G401 (cell line): ENCODE measurements at regions not wholly inside any gene's neighbourhood (a gene's known extent, or its start where the extent isn't known, plus 50 kb on each side); places are given as distances from the start of the nearest gene placed in this dataset.
"Not testable (repeated sequence)": the region's sequence is repeated elsewhere in the genome, so short reads cannot be mapped to it uniquely, and the experiment has no call there.

ENCODE experiments used
- DNase-seq: peaks from one replicate; pipeline ENCODE4 v3.0.0-alpha.2; 2015; ENCODE audit warnings: low spot score
- in situ Hi-C: cut with HindIII; loops from 2 replicates; pipeline ENCODE4 v1.10.0; 2016; ENCODE audit warnings: low sequenced_read_pairs, mixed read lengths

DNA sequence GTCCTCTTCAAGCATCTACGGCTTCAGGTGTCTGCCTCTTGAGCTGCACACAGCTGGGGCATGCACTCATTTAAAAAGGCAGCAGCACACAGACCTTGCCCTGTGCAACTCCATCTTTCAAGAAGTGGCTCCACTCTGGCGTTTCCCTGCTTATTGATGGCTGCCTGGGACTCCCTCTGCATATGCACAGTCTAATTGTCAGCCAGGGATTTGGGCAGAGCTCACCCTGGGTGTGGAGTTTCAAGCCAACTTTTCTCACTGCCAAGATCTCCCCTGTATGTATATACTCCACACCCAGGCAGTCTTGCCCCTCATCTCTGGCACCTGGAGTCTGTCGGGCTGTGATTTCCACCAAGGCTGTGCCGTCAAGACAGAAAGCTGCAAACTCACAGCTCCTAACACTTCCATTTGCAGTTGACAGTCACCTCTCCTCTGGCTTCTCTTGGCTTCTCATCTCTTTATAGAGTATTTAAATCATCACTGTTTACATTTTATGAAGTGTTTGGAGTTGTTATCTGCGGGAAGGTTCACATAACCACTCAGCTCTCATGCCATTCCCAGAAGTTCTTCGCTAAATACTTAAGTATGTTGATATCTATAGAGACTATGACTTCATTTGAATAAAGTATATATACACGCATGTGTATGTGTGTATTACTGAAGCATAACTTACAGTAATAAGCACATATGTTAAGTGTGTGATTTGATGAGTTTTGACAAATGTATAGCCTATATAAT, 130.5 kb upstream of the ZNF469 start:
- DNase-seq, in situ Hi-C loops: not testable (repeated sequence)

DNA sequence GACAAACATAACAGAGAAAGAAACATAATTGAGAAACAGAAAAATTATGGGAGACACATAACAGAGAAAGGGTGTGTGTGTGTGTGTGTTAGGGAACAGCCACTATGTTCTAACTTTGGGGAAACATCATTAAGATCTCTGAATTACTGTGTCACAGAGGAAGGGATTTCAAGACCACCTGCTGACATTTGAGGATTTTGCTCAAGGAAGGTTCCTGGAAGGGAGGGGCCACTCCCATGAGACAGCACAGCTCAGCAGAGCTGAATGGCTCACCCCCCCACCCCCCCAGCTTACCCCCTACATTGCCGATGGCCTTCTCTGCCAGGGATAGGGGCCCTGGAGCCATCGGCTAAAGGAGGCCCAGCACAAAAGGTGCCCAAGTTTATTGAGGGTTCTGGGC, 124.6 kb upstream of the ZNF469 start:
- DNase-seq, in situ Hi-C loops: not testable (repeated sequence)

DNA sequence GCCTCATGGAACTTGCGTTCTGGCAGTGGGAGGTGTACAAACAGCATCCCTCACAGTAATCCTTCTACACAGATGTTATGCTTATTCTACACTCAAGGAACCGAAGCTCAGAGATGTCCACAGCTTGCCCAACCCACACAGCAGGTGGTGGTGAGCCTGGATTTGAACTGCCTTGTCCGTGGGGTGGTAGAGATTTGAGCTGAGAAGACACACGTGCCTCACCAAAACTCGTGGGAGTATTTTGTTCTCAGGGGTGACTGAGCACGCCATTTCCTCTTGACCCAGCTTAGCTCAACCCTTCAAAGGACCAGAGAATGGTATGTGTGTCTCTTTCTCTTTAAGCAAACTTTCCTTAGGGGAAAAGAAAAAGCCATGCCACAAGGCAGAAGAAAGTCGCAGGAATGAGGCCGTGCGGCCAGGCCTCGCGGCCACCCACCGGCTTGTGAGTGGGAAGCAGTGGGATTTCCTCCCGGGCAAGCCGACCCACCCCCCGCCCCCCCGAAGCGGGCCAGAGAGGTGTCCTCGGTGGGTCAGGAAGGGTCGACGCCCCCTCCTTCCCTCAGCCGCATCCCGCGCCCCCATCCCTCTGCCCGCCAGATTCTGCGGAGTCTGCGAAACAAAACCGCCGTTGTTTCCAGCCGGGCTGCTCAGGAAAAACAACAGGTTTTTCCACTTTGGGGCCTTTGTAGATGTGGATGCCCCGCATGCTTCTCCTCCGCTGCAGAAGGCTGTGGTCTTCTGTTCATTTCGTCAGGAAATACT, 123.8 kb upstream of the ZNF469 start:
- in situ Hi-C loops, DNase-seq: not testable (repeated sequence)

DNA sequence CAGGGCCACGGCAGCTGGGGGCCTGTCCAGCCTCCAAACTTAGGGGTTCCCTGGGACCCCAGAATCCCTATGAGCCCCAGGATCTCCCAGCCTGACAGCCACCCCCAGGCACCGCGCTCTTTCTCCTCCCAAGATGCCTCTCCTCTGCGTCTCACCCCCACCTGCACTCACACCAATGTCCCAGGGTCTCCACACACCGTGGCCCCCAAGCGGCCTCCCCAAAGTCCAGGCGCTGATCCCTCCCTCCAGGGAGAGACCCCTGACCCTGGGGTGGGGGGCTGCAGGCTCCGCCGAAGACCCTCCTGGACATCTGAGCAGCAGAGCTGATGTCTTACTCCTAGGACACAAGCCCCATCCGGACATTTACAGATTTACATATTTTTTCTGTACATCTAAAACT, 123.2 kb upstream of the ZNF469 start:
- in situ Hi-C loops, DNase-seq: not testable (repeated sequence)

DNA sequence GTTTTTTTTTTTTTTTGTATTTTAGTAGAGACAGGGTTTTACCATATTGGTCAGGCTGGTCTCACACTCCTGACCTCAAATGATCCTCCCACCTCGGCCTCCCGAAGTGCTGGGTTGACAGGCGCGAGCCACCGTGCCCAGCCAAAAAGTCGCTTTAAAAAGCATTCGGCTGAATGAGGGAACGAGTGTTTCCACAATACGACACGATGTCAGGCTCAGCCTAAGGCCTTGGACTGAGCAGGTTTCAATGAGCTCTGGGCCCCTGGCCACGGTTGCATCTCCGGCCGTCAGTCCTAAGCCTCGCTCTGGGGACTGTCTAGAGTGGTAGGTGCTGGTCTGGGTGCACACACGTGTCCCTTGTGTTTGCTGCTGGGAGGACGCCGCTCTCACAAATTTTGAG, 122.6 kb upstream of the ZNF469 start:
- in situ Hi-C loops, DNase-seq: not testable (repeated sequence)

DNA sequence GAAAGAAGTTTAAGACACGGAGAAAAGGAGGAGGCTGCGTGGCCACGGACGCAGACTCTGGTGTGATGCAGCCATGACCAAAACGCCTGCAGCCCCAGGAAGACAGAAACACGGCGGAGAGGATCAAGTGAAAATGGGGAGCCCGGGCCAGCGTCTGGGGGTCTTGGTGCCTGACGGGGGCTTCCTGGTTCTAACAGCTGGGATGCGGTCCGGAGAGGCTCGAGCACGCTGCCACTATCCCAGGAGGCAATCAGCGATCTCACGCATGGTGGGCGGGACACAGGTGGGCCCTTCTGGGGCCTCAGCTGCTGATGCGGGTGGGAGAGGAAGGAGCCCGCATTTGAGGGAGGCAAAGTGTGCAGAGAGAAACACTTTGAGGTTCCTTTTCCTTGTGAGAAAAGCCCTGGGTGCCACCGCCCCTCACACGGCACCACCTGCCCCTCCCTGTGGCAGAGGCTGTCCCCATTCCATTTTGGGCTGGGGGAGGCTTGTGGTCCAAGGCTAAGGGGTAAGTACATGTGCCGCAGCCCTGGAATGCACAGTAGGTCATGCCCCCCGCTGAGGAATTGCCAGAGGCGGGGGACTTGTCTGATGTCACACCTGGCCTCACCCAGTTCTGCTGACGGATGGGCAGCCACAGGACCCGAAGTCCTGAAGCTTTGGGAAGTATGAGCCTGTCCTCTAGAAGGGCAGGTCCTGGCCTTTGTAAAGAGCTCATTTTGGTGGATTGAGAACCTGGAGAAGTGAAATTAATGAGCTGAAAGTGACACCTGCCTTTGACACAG, 121.7 kb upstream of the ZNF469 start:
- in situ Hi-C loops, DNase-seq: not testable (repeated sequence)

DNA sequence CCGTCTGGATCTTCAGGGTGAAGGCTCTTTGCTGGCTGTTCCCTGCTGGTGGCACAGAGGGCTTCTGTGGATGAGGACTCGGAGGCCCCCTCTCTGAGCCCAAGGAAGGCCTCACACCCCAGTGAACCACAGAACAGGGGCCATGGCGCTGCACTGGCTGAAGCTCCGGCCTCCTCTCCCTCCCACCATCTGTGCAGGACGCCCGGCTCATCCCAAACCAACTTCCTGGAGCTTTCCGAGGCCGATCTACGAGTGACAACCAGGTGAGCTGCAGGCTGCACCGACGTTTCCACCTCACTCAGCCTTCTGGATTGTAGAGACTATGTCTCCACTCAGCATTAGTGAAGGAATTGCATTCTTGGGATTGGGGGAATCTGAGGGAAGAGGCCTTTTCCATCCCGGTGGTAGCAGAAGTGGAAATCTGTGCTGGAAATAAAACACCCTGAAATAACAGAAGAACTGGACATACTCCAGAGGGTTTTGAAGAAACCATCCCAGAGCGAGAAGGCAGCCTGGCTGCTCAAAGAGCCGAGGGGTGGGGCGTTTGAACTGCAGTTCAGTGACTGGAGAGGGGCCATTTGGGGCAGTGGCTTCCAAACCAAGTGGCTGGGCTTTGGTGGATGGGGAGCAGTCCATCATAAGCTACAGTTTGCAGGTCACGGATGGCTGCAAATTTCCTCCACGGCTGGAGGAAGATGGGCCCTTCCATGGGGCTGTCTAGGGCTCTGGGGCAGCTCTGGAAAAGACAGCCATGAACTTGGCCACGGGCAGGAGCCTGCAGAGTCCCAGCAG, 120.7 kb upstream of the ZNF469 start:
- DNase-seq, in situ Hi-C loops: not testable (repeated sequence)

DNA sequence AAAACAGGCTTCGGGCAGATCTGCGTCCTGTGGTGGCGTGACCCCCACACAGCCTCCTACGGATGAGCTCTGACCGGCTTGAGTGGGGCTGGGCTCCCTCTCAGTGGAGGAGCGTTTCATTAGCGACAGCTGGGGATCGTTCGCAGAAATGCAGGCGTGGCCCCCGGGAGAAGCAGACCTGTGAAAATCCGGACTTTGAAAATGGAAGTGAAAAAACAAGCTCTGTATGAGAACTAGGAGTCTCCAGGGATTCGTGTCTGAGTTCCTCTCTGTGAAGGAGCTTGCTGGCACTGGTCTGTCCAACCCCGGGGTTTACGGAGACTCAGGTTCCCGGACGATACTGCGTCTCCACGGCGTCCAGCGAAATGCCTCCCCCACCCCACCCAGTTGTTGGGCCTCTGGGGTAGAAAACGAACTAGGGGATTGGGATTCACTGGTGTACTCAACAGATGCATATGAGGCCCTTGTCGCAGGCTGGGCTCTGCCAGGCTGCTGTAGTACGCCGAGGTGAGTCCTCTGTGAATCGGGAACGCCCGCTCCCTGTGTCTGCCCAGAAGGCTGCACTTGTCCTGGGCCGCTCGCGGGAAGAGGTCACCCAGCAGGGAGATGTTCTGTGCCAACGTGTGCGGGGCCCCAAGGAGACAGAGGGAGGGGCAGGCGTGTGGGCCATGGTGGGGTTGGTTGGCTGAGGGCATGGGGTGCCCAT, 119.7 kb upstream of the ZNF469 start:
- in situ Hi-C loops, DNase-seq: not testable (repeated sequence)

DNA sequence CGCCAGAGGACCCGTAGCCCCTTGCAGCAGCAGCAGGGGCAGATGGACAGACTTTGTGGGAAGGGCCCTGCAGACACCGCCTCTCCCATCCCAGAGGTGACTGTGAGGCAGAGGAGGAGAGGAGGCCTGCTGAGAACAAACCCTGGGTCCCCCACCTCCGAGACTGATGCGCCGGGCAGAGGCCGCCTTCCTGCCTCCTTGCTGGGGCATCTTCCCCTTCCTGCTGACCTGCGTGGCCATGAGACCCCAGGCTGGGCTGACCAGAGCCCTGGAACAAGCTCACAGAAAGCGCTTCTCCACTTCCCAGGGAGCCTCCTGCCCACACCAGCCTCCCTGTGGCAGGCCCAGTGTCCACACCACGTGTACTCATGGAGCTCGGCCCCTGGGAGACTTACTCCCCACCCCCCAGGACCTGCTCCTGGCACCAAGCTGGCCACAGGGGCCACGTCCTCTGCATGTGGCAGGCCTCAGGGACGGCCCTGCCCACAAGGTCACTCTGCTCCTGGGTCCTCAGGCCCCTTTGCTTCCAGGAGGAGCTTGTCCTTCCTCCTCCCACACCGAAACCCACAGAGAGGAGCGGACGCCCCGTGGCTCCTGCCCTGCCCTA, 119.0 kb upstream of the ZNF469 start:
- DNase-seq, in situ Hi-C loops: not testable (repeated sequence)

DNA sequence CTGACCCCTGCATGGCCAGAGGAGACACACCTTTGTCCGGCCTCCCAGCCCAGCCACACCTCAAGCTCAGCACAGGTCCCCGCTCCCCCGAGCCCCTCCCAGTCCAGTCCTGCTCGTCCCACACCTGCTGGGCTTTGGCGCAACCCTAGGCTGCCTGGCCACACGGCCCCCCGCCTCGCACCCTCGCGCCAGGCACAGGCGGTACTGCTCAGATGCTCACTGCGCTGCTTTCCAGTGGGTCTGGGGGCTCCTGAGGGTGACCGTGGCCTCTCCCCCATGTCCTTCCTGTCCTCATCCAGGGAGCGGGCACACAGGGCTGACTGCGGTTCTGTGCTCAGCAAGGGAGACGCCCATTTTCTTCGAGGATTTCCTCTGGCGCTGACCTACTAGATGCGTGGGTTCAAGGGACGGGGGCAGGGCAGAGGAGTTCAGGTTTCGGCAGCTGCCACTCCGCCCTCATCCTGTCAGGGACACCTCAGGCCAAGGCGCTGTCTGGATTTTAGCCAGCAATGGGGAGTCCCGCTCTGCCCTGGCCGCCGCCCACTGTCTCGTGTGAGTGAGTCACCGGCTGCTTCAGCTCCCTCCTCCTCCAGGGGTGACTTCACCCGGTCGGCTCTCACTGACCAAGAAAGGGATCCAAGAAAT, 118.0 kb upstream of the ZNF469 start:
- DNase-seq, result peak; percentile 10
- in situ Hi-C loops, result no loop called here

DNA sequence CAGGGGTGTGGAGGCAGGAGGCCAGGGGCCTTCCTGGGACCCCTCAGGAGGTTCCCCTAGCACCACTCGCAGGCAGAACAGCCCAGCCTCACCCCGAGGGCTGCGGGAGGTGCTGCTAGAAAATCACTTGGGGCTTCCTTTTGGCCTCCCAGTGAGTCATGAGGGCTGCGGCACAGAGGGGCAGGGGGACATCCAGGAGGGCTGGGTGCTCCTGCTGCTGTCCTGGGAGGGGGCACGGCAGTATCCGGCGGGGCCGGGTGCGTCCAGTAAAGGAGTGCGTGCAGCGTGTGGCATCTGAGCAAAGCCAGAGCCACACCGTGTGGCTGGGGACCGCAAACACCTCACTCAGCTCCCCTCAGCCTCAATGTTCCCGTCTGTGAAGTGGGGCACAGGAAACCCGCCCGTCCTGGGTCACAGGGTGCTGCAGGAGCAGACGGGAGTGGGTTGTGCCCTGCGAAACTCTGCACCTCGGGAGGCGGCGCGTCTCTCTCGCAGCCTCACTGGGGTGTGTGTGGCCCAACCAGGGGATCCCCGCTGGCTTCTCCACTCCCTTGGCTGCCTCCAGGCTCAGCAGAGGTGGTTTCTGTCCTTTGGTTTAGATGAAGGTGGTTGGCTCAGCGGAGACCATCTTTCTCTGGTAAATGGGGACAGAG, 117.3 kb upstream of the ZNF469 start:
- DNase-seq, in situ Hi-C loops: not testable (repeated sequence)

DNA sequence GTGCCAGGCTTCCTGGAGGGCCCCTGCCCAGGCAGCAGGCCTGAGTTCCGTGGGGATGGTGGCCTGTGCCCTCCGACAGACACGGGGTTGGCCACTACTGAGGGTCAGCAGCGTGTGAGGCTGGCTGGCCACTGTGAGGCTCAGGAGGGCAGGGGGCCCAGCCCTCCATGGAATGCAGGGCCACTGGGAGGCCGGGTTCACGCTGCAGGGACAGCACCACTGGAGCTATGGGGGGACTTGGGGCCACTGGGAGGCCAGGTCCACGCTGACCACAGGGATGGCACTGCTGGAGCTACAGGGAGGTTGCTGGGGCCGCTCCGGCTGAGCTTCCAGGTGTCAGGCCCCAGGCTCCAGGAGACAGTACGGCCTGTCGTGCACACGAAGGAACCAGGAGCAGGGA, 116.7 kb upstream of the ZNF469 start:
- DNase-seq, in situ Hi-C loops: not testable (repeated sequence)

DNA sequence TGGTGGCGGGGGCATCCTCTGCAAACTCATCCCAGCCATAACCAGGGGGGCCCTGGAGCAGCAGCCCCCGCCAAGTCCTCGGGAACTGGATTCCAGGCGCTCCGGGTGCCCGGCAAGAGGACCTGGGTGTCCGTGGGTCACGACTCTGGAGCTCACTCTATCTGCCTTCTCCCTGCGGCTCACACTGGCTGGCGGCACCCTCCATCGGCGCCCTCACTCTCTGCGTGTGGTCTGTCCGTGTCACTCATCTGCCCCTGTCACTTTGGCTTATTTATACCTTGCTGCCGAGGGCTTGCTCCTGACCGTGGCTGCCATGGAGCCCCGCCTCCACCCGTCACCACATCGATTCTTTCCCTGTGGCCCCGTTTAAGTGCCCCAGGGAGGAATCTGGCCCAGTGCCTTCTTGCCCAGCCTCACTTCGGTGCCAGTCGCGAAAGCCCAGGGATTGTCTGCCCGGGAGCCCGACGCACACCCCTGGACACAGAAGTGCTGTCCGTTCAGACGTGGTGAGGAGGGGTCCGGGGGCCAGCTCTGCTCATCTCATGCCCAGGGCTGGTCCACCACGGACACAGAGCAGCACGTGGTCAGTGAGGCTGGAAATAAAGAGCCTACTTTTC, 115.7 kb upstream of the ZNF469 start:
- in situ Hi-C loops, DNase-seq: not testable (repeated sequence)

DNA sequence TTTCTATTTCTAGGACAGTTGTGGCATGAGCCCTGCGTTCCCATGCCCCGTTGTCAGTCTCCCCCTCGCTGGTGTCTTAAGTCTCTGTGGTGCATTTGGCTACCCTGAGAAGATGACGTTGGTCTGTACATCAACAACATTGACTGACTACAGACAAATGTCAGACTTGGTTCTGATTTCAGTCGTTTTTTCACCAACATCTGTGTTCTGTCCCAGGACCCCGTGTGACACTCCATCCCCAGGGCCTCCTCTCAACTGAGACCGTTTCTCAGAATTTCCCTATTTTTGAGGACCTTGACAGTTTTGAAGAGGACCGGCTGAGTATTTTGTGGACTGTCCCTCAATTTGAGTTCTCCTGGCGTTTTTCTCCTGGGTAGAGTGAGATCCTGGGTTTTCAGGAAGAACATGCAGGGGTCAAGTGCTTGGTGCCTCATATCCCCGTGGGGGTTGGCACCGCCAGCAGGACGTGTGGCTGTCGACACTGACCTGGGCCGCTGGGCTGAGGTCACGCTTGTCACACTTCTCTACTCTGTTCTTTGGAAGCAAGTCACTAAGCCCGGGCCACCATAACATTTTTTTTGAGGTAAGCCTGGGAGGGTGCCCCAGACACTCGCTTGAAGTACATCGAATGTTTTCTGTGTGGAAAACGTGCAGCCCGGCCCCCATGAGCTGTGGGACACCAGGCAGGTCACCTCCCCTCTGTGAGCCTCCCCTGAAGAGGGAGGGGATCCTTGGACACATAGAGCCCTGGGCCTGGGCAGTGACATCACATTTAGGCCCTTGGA, 114.4 kb upstream of the ZNF469 start:
- in situ Hi-C loops, DNase-seq: not testable (repeated sequence)

DNA sequence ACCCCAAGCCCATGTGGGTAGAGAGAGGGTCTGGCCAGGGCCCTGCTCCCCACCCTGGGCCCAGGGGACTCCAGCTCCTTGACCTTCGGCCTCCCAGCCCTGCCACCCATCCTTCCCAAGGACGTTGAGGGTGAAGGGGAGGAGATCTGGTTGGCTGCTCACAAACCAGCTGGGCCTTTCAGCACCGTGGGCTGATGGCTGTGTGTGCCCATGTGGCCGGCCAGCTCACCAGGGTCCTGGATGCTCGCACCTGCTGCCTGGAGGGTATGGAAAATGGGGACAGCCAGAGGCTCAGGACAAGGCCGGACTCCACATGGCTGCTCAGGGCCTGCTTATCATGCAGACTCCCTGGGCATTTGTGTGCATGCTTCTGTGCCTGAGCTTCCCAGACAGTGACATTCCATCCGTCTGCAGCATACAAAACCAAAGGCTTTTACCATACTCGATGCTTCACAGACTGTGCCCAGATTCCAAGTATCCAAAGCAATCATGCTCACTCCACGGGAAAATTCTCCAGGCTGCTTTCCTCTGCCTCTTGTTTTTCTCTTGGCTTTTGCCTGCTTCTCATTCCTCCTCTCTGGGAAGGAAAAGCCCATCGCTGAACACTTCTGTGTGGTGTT, 112.5 kb upstream of the ZNF469 start:
- in situ Hi-C loops, DNase-seq: not testable (repeated sequence)
